NCI-H1930 (cell line): ENCODE measurements at regions not wholly inside any gene's neighbourhood (a gene's known extent, or its start where the extent isn't known, plus 50 kb on each side); places are given as distances from the start of the nearest gene placed in this dataset.

Experiments used
- DNase-seq, 2 experiments: peaks; one replicate each; lab custom pipeline; 2025; lab: John Stamatoyannopoulos, UW

DNA sequence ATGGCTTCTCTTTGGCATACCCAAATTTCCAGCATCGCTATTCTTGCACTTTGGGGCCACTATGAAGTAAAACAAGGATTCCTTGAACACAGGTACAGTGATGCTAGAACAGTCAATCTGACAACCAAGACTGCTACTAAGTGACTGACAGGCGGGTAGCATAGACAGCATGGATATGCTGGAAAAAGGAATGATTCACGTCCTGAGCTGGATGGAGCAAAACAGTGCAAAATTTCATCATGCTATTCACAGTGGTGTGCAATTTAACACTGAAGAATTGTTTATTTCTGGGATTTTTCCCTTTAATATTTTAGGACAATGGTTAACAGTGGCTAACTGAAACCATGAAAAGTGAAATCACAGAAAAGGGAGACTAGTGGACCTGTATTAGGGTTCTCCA, 1511.2 kb upstream of the ZEB2 start:
- no peak for DNase-seq

DNA sequence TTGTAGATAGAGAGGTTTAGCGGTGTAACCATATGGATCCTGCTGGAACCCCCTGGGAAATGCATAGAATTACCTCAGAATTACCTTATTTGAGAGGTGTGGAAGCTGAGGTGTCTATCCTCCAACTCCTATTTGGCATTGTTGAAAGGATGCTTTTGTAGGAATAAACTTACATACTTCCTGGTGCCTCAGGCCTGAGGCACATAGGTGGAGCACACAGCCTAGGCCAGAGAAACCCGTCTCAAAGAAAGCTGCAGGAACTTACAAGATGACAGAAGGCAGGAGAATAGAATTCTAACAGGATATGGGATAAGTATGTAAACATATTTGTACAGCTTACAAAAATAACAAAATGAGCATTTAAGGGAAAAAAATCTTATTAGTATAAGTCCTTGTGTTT, 1507.2 kb upstream of the ZEB2 start:
- DNase-seq = no peak

DNA sequence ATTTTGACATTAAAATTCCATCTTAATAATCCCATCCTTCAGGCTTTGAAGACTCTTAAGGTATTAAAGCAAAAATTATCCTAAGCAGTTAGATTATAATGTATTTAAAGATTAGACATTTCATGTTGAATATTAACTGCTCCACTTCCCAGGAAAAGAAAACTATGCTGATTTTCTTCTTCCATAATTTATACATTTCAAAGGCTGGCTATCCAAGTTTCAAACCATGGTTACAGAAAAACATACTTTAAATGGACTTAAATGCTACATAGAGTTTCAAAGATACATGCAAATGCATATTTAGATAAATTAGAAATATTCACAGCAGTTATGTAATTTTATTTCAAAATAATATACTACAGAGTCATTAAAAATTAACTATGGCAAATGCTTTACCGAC, 1505.6 kb upstream of the ZEB2 start:
- no peak for DNase-seq

DNA sequence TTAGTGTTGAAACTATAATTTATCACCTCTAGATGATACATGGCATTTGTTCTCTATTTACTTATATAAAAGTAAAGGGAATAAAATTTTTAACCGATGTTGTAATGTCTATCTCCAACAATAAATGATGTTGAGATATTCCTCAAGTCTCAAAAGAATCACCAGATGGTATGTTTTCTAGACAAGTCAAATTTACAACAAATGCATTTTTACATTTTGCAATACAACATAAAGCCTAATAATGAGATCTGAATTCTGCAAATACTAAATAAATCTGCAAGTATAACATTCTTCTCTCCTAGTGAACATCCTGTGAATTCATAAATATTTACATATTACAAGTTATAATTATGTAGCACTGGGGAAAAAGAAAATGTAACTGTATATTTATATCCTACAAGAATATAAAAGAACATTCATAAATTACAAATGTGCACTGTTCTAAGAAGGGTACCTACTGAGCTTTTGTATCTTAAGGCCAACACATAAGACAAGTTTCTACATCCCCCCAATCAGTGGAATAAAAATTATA, 1504.4 kb upstream of the ZEB2 start:
- DNase-seq = no peak

GRCh38 chr2:146004462-146004861, 1484.5 kb upstream of the ZEB2 start:
- no peak for DNase-seq

DNA sequence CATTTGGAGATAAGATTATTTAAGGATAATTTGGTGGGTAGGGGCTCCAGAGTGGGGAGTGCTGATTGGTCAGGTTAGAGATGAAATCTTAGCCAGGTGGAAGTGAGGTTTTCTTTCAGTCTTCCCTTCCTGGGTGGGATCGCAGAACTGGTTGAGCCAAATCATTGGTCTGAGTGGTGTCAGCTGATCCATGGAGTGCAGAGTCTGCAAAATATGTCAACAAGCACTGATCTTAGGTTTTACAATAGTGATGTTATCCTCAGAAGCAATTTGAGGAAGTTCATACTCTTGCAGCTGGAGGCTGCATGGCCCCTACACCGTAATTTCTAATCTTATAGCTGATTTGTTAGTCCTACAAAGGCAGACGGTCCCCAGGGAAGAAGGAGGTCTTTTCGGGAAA, 1483.4 kb upstream of the ZEB2 start:
- no peak for DNase-seq

DNA sequence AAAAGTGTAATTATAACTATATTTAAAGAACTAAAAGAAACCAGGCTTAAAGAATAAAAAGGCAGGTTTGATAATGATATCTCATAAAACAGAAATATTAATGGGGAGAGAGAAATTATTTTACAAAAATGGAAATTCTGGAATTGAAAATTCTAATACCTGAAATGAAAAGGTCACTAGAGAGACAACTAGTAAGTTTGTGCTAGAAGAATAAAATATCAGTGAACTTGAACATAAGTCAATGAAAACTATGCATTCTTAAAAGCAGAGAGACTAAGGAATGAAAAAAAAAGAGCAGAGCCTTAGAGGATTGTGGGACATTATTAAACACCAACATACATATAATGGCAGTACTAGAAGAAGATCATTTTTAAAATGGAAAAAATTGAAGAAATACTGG, 1475.0 kb upstream of the ZEB2 start:
- no peak for DNase-seq

DNA sequence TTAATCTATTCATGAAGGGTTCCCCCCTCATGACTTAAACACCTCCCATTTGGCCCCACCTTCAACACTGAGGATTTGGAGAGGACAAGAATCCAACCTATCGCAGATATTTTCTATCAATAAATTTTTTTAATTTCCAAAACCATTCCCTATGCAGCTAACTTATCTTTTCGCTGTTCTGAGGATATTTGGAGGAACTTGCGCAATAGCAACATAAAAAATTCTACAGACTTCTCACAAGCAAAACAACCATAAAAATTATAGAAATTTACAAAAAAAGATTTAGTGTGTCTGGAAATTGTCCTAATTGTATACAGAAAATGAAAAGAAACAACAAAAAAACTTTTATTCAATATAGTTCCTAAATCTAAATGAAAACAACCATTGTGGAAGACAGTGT, 1472.7 kb upstream of the ZEB2 start:
- no peak for DNase-seq

DNA sequence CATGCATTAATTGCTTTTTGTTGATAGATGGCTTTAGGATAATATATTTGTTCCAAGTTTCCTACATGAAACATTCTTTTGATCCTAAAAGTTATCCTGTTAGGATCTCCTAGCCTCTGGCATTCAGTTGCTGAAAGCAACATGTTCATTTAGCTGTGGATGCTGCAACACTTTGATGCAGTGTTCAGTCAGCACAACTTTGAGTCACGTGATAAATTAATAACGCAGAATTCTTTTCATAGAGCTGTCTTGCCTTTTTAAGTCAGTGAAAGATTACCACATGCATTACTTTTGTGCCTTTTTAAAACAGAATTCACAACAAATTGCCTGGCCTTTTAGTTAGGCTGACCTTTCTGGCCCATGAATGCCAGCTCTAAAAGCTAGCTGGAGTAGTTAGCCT, 1467.9 kb upstream of the ZEB2 start:
- DNase-seq = no peak

- no peak for DNase-seq
Measured at GRCh38 chr2:145985517-145985916, 1465.6 kb upstream of the ZEB2 start.

- DNase-seq = no peak
Measured at GRCh38 chr2:145984580-145984979, 1464.7 kb upstream of the ZEB2 start.

DNA sequence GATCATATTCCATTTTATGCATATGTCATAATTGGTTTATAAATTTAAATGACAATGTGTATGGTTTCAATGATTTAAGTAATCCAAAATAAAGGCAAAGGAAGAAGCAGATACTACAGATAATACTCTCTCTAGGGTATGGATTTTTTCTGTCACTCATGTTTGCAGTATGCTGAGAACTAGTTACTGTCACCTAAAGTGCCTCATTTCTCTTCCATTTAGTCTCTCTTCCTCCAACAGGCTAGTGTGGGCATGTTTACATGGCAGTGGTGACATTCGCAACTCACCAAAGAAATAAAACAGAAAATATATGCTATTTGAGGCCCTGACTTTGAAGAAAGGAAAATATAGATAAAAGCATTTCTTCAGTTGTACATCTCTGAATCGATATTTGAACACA, 1460.4 kb upstream of the ZEB2 start:
- DNase-seq = no peak

DNA sequence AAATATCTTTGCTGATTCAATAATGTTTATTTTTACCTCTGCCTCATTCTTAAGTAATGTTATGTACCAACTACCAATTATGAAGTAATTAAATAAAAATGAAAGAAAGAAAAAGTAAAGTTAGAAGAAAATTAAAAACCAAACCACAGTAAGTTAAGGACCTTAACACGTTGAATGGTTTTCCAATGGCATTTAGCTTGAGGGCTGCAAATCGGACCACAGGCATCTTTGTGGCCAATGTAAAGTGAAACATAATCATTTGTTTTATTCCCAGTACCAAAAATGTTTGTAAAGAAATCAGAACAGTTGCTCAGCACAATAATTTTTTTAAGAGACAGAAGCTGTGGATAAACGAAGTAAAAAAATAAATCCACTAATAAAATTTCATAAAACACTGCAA, 1455.5 kb upstream of the ZEB2 start:
- DNase-seq = no peak

DNA sequence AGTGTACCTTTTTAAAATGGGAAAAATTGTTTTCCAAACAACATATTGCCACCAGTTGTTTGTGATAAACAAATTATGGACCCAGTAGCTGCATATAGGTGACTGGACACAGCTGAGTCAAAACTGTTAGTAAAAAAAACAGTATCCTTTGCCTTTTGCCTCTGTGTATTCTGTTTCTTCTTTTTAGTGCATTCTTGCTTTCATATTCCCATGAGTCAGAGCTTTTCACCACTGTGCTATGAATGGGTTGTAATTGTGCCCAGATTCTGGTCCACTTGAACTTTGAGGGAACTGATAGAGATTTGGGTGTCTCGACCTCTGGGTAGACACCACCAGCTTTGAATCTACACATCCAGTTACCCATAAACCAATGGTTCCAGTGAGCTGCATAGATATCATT, 1441.9 kb upstream of the ZEB2 start:
- DNase-seq = no peak

DNA sequence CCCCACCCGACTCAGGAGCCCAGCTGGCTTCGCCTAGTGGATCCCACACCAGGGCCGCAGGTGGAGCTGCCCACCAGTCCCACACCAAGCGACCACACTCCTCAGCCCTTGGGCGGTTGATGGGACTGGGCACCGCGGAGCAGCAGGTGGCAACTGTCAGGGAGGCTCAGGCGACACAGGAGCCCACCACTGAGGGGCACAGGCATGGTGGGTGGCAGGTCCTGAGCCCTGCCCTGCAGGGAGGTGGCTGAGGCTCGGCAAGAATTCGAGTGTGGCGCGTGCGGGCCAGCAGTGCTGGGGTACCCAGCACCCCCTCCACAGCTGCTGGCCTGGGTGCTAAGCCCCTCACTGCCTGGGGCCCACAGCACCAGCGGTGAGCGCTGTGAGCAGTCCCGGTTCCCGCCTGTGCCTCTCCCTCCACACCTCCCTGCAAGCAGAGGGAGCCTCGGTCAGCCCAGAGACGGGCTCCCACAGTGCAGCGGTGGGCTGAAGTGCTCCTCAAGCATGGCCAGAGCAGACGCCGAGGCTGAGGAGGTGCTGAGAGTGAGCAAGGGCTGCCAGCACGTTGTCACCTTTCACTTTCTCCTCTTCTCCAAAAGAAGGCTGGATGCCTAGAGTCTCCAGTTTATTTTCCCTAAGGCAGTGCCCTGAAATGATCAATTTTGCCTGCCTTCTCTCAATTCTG, 1440.7 kb upstream of the ZEB2 start:
- no peak for DNase-seq

- no peak for DNase-seq
Measured at GRCh38 chr2:145958611-145959010, 1438.7 kb upstream of the ZEB2 start.

DNA sequence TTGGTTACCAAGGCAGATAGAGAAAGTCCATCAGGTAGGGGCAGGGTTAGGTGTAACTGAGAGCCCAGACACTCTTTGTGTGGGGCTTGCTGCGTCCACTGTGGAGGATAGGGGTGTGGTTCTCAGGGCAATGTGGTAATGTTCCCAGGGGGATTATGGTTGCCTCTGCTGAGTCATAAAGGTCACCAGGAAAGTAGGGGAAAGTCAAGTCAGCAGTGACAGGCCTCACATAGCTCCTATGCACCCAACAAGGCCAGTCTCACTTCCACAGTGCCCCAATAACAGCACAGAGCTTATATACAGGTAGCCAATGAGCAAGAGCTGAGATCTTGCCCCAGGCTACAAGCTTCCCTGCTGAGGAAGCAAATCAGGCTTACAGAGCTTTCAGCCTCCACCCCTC, 1438.0 kb upstream of the ZEB2 start:
- no peak for DNase-seq

DNA sequence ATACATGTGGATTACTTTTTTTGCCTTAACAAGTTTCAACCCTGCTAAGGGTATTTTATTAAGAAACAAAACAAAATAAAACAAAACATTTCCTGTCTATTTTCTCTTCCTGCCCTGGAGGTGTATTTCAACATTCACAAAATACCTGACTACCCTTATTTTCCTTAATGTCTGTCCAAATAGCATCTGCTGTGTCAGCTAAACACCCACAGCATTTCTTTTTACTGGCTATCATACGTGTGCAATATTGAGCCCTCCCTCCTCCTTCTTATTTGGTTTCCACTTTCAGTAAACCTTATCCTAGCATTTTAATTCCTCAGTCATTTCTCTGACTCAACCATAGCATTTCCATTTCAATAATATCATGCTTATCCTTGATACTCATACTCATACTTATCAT, 1420.0 kb upstream of the ZEB2 start:
- DNase-seq = no peak

GRCh38 chr2:145935016-145935415, 1415.1 kb upstream of the ZEB2 start:
- DNase-seq = no peak

DNA sequence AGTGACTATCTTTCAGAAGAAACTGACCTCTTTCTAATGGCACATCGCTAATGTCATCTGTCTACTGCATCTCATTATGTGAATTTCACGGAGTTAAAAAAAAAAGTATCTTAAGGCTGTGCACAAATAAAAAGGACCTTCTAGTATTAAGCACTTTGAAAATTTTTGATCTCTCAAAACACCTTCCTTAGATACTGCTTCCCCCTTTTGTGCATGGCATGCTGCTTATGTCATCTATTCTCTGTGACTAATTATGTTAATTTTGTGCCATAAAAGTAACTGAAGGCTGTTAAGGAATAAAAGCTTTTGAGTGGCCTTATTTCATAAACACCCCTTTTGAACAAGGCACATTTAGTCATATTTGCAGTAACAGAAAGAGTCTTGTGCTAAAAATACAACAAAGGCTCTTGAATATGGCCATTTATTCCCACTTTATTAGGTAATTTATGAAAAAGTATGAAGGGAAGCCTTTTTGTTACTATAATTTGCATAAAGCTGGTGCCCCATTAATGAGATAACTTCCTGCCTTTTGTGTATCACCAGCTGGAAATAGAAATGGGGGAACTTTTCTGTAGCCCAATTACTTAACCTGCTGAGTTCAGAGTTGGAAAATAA, 1412.0 kb upstream of the ZEB2 start:
- peak; percentile 45 to 51 for DNase-seq

DNA sequence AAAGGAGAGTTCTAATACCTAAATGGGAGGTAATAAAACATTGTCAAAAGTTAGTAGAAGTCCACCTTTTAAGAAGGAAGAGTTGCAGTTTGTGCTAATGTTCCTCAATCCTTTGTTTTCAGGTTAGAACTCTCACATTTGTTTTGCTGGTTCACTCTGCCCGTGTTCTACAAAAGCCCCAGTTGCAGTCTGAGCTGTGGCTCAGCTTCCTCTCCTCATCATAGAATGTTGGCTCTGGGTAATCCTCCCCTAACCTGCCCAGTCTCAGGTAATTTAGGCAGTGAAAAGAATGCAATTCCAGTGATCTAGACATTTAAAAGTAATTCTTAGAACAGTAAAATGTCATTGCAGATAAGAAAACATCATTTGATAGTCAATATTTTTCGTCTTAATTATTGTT, 1410.4 kb upstream of the ZEB2 start:
- DNase-seq = no peak

DNA sequence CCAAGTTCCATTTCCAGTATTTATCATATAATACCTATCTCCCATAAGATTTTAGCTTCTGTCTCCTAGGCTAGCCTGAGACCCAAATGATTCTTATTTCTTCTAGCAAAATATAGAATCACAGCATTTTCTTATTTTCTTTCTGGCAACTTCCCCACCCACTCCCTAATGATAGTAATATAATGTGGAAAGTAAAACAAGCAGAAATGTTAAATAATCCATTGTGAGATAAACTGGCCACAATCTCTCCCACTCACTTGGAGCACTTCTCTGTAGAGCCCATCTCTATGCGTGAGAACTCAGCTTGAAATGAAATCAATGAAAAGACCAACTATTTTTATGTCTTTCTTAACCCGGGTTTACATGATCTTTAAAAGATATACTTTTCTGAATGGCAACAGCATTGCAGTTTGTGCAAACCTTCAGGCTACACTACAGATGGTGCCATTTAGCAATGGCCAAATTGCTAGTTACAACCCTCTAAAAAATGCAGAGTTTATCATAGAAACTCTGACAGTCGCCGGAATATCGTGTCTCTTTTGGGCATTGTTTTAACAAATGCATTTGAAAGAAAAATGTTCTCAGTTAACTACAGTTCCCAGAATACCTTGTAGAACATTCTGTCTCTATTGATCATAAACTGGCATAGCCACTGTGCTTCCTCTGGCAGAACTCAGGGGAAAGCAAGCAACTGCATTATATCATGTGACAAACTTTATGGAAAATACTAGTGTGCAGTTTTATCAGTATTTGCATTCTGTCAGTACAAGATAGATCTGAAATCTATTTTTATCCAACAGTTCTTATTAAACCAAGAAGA, 1407.4 kb upstream of the ZEB2 start:
- no peak for DNase-seq

GRCh38 chr2:145925591-145925990, 1405.7 kb upstream of the ZEB2 start:
- no peak for DNase-seq
